ENCODE measurements at regions not wholly inside any gene's neighbourhood (a gene's known extent, or its start where the extent isn't known, plus 50 kb on each side); places are given as distances from the start of the nearest gene placed in this dataset.

GRCh38 chr2:77866661-77867060 is 344.5 kb upstream of the LRRTM4 start:
- TF ChIP-seq CTCF (IDR thresholded peaks at IDR 0.05; ENCODE audit: insufficient read depth, low read length) (no peak), GABPA (IDR thresholded peaks at IDR 0.05; ENCODE audit: low read depth) (no peak), POLR2AphosphoS5 (IDR thresholded peaks at IDR 0.05; ENCODE audit: low read depth) (no peak)
